Spleen (tissue), 11 donors: ENCODE measurements at regions not wholly inside any gene's neighbourhood (a gene's known extent, or its start where the extent isn't known, plus 50 kb on each side); places are given as distances from the start of the nearest gene placed in this dataset.

Experiments
- DNase-seq: peaks from one replicate; pipeline ENCODE4 v3.0.0-alpha.2; 2020
- H3K27ac ChIP-seq, 8 donors: fragments of 200-600 bp; sonication (generic) in 7 of 8; 1 replicate in 4 of 8; 2 replicates in 4 of 8; pipeline versions ENCODE4 v1.5.0 to v1.8.0; 2016 to 2021; ENCODE audit warnings: inconsistent platforms in 4 of 8, mild to moderate bottlenecking in 4 of 8, moderate library complexity in 1 of 8
- H3K27me3 ChIP-seq, 7 donors: fragments of 200-600 bp; sonication (generic) in 6 of 7; replicated peaks in 1 of 7; 1 replicate in 4 of 7; 2 replicates in 3 of 7; pipeline versions ENCODE4 v1.5.0 to v1.8.0; 2016 to 2021; ENCODE audit warnings: inconsistent platforms in 3 of 7, mild to moderate bottlenecking in 1 of 7
- H3K36me3 ChIP-seq, 6 donors: fragments of 200-600 bp; sonication (generic) in 5 of 6; 1 replicate in 4 of 6; 2 replicates in 2 of 6; pipeline versions ENCODE4 v1.5.0 to v1.8.0; 2016 to 2021; ENCODE audit warnings: inconsistent platforms in 2 of 6
- H3K4me1 ChIP-seq, 6 donors: fragments of 200-600 bp; sonication (generic) in 5 of 6; 1 replicate in 3 of 6; 2 replicates in 3 of 6; pipeline versions ENCODE4 v1.5.0 to v1.8.0; 2016 to 2021; ENCODE audit warnings: inconsistent platforms in 3 of 6
- H3K4me3 ChIP-seq, 8 donors: fragments of 200-600 bp; sonication (generic) in 7 of 8; 1 replicate in 4 of 8; 2 replicates in 4 of 8; pipeline versions ENCODE4 v1.5.0 to v1.8.0; 2016 to 2021; ENCODE audit warnings: inconsistent platforms in 4 of 8, mild to moderate bottlenecking in 4 of 8, moderate library complexity in 2 of 8
- H3K9me3 ChIP-seq, 8 donors: fragments of 200-600 bp; sonication (generic) in 7 of 8; 1 replicate in 4 of 8; 2 replicates in 4 of 8; pipeline versions ENCODE4 v1.5.0 to v1.8.0; 2016 to 2021; ENCODE audit warnings: inconsistent platforms in 4 of 8
- POLR2A ChIP-seq, 3 donors: fragments of 450-650 bp; IDR thresholded peaks; one replicate each; pipeline ENCODE4 v1.5.1; 2017; ENCODE audit warnings: antibody characterized with exemption in 3 of 3, mild to moderate bottlenecking in 1 of 3
- POLR2AphosphoS5 ChIP-seq, 3 donors: sonication (generic); formaldehyde crosslinking; IDR thresholded peaks; one replicate each; pipeline ENCODE4 v1.5.1; 2017; ENCODE audit warnings: antibody characterized with exemption in 3 of 3
- WGBS, 5 donors: extraction: QIAGEN DNeasy Blood & Tissue Kit in 3 of 5; methylation state at CpG; one replicate each; pipeline versions ENCODE4 v1.1.5 to v1.1.7; 2013 to 2018; 5-methylcytosine and 5-hydroxymethylcytosine counted together
- intact Hi-C: fragments of 100-400 bp; cut with DNase I; formaldehyde crosslinking; loops from one replicate; pipeline ENCODE4 v1.15.0; 2023; ENCODE audit warnings: low total_unique reads
- TF ChIP-seq, protein P1 (sequence below), 11 experiments: fragments of 200-600 bp in 7 of 11; fragments of 450-650 bp in 4 of 11; sonication (generic) in 4 of 11; IDR thresholded peaks in 8 of 11; conservative IDR thresholded peaks in 3 of 11; 1 replicate in 7 of 11; 2 replicates in 4 of 11; pipeline versions ENCODE4 v1.4.0 to v1.8.0; 2016 to 2021; ENCODE audit warnings: antibody characterized with exemption in 11 of 11, inconsistent platforms in 4 of 11, mild to moderate bottlenecking in 1 of 11
- donor health status: healthy with polysubstance abuse.
- donor health status: DM: no; HTN: no; CAD: no; lungs with moderate emphysema.
- donor health status: DM: no; HTN: no; CAD: no.
- donor health status: Bipolar disorder and iron deficiency.
- donor health status: healthy.
- donor health status: DM: no; HTN: no; CAD: no.
- donor health status: DM: yes; HTN: yes; CAD: no.

DNA sequence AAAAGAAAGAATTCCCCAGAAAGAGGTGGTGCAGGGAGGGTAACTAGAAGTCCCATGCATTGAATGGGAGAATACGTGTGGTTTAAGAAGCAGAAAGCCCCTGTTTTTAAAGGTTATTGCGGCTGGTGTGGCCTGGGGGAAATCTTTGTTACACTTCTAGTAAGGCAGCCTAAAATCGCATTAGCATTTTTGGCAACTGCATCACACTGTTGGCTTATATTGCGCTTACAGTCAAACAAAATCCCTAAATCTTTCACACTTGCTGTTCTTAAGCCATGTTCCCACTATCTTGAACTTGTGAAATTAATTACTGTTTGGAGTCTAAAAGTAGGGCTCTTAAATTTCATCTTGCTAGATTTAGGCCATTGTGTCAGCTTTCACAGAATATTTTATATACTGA, 66.0 kb upstream of the GOLIM4 start:
- Histone ChIP-seq H3K4me1 (peaks cover 0 to 9% (median 2%) of the 10 kb centered on the region in 6 donors), H3K9me3 (no peaks in the 10 kb centered on the region), H3K27ac (no peak overlapping the region), H3K36me3 (no peaks in the 10 kb centered on the region), H3K27me3 (no peaks in the 10 kb centered on the region), H3K4me3 (no peak overlapping the region)
- TF ChIP-seq, protein P1, sequence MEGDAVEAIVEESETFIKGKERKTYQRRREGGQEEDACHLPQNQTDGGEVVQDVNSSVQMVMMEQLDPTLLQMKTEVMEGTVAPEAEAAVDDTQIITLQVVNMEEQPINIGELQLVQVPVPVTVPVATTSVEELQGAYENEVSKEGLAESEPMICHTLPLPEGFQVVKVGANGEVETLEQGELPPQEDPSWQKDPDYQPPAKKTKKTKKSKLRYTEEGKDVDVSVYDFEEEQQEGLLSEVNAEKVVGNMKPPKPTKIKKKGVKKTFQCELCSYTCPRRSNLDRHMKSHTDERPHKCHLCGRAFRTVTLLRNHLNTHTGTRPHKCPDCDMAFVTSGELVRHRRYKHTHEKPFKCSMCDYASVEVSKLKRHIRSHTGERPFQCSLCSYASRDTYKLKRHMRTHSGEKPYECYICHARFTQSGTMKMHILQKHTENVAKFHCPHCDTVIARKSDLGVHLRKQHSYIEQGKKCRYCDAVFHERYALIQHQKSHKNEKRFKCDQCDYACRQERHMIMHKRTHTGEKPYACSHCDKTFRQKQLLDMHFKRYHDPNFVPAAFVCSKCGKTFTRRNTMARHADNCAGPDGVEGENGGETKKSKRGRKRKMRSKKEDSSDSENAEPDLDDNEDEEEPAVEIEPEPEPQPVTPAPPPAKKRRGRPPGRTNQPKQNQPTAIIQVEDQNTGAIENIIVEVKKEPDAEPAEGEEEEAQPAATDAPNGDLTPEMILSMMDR (IDR thresholded peaks at IDR 0.05 in 8 of 11, conservative IDR thresholded peaks at IDR 0.05 in 3 of 11), result no peak
- TF ChIP-seq POLR2A (IDR thresholded peaks at IDR 0.05) (no peak), POLR2AphosphoS5 (IDR thresholded peaks at IDR 0.05) (no peak)
- intact Hi-C loops, result no loop called here
- WGBS, 5 donors, result 78 to 98% (median 89%) methylated on average over 4 of the region's 4 CpGs
- DNase-seq, result no peak

DNA sequence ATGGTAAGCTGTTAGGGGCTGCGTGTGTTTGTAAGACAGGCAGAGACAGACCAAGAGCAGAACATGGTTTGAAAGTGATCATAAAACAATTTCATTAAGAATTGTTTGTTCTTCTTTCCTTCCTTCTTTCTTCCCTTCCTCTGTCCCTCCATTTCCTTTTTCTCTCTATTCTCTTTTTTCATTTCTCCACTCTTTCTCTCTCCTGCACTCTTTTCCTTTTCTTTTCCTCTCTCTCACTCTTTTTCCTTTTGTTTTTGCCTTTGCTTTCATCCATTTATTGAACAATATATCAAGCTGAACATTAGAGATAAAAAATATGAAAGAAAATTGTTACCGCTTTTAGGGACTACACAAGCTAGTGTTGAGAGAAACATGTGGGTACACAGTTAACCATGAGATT, 62.2 kb upstream of the GOLIM4 start:
- WGBS, 5 donors, result 93 to 98% (median 96%) methylated on average over 2 of the region's 2 CpGs
- Histone ChIP-seq H3K27ac (no peak overlapping the region), H3K27me3 (no peaks in the 10 kb centered on the region), H3K36me3 (no peaks in the 10 kb centered on the region), H3K4me3 (no peak overlapping the region), H3K4me1 (no peaks in the 10 kb centered on the region), H3K9me3 (peaks cover 0 to 11% (median 5%) of the 10 kb centered on the region in 8 donors)
- no peak for DNase-seq
- TF ChIP-seq POLR2A (IDR thresholded peaks at IDR 0.05) (no peak), POLR2AphosphoS5 (IDR thresholded peaks at IDR 0.05) (no peak)
- TF ChIP-seq, protein P1 (IDR thresholded peaks at IDR 0.05 in 8 of 11, conservative IDR thresholded peaks at IDR 0.05 in 3 of 11), result no peak
- intact Hi-C loops, result no loop called here

DNA sequence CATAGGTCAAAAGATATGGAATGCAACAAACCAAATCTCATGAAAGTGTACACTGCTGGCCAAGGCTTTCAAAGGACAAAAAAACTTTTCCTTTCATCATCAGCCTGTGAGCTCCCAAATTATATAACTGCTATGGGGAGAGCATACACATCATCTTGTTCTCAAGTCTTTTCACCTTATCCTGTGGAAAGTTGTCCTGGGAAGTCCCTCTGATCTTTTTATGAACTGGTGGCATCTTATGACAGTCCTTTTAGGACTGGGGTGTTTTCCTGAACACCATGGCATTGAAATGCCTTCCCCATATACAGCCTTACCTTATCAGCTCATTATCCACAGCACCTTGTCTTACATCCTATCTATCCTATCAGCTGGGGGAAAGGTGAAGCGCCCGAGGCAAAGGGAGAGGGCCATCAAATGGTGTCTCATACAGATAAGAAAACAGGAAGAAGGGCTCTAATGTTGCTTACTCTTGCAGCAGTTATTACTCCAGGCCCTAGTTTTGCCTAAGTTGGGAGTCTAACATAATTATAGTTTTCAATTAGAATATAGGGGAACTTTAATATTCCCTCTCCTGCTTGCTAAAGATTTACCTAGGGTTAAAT, 61.5 kb upstream of the GOLIM4 start:
- TF ChIP-seq POLR2A (IDR thresholded peaks at IDR 0.05), result no peak
- no peak for TF ChIP-seq POLR2AphosphoS5 (IDR thresholded peaks at IDR 0.05)
- TF ChIP-seq, protein P1 (IDR thresholded peaks at IDR 0.05 in 8 of 11, conservative IDR thresholded peaks at IDR 0.05 in 3 of 11), result no peak
- Histone ChIP-seq H3K27me3 (no peaks in the 10 kb centered on the region), H3K4me3 (no peak overlapping the region), H3K36me3 (no peaks in the 10 kb centered on the region), H3K9me3 (peaks cover 0 to 18% (median 12%) of the 10 kb centered on the region in 8 donors), H3K4me1 (no peaks in the 10 kb centered on the region), H3K27ac (no peak overlapping the region)
- 42 to 67% (median 55%) methylated on average over 2 of the region's 2 CpGs for WGBS, 5 donors
- DNase-seq, result no peak
- intact Hi-C loops, result no loop called here

DNA sequence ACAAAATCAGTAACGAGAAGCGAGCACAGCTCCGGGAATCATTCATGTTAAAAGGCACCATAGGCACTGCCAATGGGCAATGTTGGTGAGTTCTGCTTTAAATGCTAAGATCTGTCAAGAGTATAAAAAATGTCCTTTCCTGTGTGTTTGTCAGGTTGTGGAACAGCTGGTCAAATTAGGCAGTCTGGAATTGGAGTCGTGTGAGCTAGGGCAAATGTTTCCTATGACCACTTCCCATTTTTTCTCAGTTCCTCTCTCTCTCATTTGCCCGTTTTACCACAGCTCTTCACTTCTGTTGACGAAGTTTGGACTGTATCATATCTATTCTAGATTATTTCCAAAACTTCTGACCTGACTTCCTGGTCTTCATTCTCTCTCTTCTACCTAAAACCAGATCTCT, 60.8 kb upstream of the GOLIM4 start:
- Histone ChIP-seq H3K4me1 (no peaks in the 10 kb centered on the region), H3K27ac (no peak overlapping the region), H3K4me3 (no peak overlapping the region), H3K36me3 (no peaks in the 10 kb centered on the region), H3K9me3 (peaks cover 0 to 25% (median 19%) of the 10 kb centered on the region in 8 donors), H3K27me3 (no peaks in the 10 kb centered on the region)
- intact Hi-C loops, result no loop called here
- 28 to 47% (median 32%) methylated on average over 6 of the region's 6 CpGs for WGBS, 5 donors
- TF ChIP-seq POLR2AphosphoS5 (IDR thresholded peaks at IDR 0.05) (no peak), POLR2A (IDR thresholded peaks at IDR 0.05) (no peak)
- TF ChIP-seq, protein P1 (IDR thresholded peaks at IDR 0.05 in 8 of 11, conservative IDR thresholded peaks at IDR 0.05 in 3 of 11), result no peak
- DNase-seq, result no peak
